Body of pancreas (tissue), 4 donors: ENCODE measurements at regions not wholly inside any gene's neighbourhood (a gene's known extent, or its start where the extent isn't known, plus 50 kb on each side); places are given as distances from the start of the nearest gene placed in this dataset.

ENCODE experiments used
- CTCF ChIP-seq, 7 experiments: fragments of 450-650 bp in 4 of 7; fragments of 200-600 bp in 3 of 7; sonication (generic) in 3 of 7; IDR thresholded peaks; one replicate each; pipeline ENCODE4 v1.5.1; 2016 to 2019; ENCODE audit warnings: antibody characterized with exemption in 7 of 7
- POLR2A ChIP-seq, 3 donors: fragments of 450-650 bp; IDR thresholded peaks; one replicate each; pipeline ENCODE4 v1.6.1; 2016; ENCODE audit warnings: antibody characterized with exemption in 3 of 3, mild to moderate bottlenecking in 2 of 3

- TF ChIP-seq CTCF (IDR thresholded peaks at IDR 0.05) = no peak
- no peak for TF ChIP-seq POLR2A (IDR thresholded peaks at IDR 0.05)
These were observed 326.0 kb downstream of the NPR3 start for GRCh38 chr5:33037076-33037475.
